Testis (tissue), 2 donors: ENCODE measurements at regions not wholly inside any gene's neighbourhood (a gene's known extent, or its start where the extent isn't known, plus 50 kb on each side); places are given as distances from the start of the nearest gene placed in this dataset.

Experiments
- DNase-seq: peaks from one replicate; pipeline ENCODE4 v3.0.0-alpha.2; 2019
- H3K27ac ChIP-seq, 2 donors: fragments of 200-600 bp; sonication (generic); one replicate each; pipeline ENCODE4 v1.5.1; 2019
- H3K27me3 ChIP-seq: fragments of 200-600 bp; sonication (generic); one replicate; pipeline ENCODE4 v1.5.1; 2019
- H3K36me3 ChIP-seq: fragments of 200-600 bp; sonication (generic); one replicate; pipeline ENCODE4 v1.5.1; 2017; ENCODE audit warnings: low read depth; ENCODE audit errors: missing control alignments
- H3K4me1 ChIP-seq: fragments of 200-600 bp; sonication (generic); one replicate; pipeline ENCODE4 v1.5.1; 2019
- H3K4me3 ChIP-seq, 2 donors: fragments of 200-600 bp; sonication (generic); one replicate each; pipeline ENCODE4 v1.5.1; 2017 to 2019
- H3K9me3 ChIP-seq: fragments of 200-600 bp; sonication (generic); one replicate; pipeline ENCODE4 v1.5.1; 2017
- POLR2A ChIP-seq: fragments of 450-650 bp; IDR thresholded peaks from one replicate; pipeline ENCODE4 v1.6.1; 2017; ENCODE audit warnings: antibody characterized with exemption, mild to moderate bottlenecking, moderate library complexity
- WGBS, 2 donors: methylation state at CpG; one replicate each; pipeline ENCODE4 v1.1.5; 2018; 5-methylcytosine and 5-hydroxymethylcytosine counted together
- intact Hi-C: fragments of 100-400 bp; cut with DNase I; formaldehyde crosslinking; loops from one replicate; pipeline ENCODE4 v1.15.1; 2023; ENCODE audit warnings: low total_unique reads
- TF ChIP-seq, protein P1 (sequence below), 3 experiments: fragments of 450-650 bp in 2 of 3; fragments of 200-600 bp in 1 of 3; sonication (generic) in 1 of 3; IDR thresholded peaks; one replicate each; pipeline ENCODE4 v1.5.1; 2016 to 2019; ENCODE audit warnings: antibody characterized with exemption in 3 of 3, mild to moderate bottlenecking in 2 of 3, moderate library complexity in 1 of 3

DNA sequence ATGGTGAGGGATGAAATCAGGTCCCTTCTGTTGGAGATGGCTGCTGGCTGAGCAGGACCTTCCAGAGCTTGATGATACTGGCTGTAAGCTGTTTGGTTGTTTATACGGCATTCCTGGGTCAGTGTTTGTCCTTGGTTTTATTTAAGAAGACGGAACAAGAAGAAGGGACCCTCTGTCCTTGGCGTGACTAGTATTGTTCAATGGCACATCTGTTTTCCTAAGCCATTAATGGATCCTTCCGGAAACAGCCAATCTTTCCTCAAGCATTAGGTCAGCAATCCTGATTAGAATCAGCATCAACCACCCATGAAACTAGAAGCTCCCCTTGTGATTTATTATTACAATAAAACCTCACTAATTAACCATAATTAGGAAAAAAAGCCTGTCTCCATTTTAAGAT lies 128.7 kb upstream of the KIAA1217 start:
- TF ChIP-seq, protein P1, sequence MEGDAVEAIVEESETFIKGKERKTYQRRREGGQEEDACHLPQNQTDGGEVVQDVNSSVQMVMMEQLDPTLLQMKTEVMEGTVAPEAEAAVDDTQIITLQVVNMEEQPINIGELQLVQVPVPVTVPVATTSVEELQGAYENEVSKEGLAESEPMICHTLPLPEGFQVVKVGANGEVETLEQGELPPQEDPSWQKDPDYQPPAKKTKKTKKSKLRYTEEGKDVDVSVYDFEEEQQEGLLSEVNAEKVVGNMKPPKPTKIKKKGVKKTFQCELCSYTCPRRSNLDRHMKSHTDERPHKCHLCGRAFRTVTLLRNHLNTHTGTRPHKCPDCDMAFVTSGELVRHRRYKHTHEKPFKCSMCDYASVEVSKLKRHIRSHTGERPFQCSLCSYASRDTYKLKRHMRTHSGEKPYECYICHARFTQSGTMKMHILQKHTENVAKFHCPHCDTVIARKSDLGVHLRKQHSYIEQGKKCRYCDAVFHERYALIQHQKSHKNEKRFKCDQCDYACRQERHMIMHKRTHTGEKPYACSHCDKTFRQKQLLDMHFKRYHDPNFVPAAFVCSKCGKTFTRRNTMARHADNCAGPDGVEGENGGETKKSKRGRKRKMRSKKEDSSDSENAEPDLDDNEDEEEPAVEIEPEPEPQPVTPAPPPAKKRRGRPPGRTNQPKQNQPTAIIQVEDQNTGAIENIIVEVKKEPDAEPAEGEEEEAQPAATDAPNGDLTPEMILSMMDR (IDR thresholded peaks at IDR 0.05): no peak
- TF ChIP-seq POLR2A: no peak
- no peaks in the 10 kb centered on the region for H3K27me3 ChIP-seq
- no peak overlapping the region for H3K27ac ChIP-seq
- H3K4me3 ChIP-seq: no peak overlapping the region
- intact Hi-C loops: no loop called here
- 50 to 54% methylated on average over 4 of the region's 4 CpGs for WGBS, 2 donors
- H3K4me1 ChIP-seq: no peaks in the 10 kb centered on the region
- H3K9me3 ChIP-seq: no peaks in the 10 kb centered on the region
- no peaks in the 10 kb centered on the region for H3K36me3 ChIP-seq
- no peak for DNase-seq

DNA sequence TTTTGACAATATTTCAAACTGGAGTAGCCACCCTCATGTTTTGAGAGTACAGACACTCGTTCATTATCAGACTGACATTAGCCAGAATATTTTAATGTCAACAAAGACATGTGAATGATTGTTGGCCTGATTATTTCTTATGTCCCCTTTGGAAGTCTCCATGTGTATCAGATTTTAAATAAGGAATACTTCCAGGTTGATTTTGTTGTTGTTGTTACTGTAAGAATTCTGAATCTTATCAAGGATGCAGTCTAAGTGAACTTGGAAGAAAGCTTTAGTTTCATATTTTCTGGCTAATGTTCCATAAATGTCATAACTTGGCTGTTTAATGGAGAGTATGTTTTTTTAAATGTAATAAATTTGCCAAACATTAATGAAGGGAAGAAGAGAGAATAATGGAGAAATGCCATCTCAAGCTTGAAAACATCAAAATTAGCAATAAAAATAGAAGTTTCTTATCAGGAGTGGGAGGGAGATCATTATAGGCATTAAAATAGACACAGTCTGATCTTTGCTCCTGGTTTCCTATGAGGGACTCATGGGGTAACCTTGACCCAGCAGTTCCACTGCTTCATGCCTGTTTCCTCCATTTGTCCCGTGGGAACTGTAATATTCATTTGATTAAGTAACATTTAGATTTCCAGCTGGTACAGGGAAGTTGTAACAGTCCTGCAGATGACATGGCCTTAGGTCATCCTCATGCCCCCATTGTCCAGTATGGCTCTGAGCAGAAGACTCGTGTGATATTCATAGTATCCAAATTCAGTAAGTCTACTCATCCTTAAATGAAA lies 122.4 kb upstream of the KIAA1217 start:
- peaks cover 10% of the 10 kb centered on the region for H3K4me1 ChIP-seq
- no peaks in the 10 kb centered on the region for H3K27me3 ChIP-seq
- intact Hi-C loops: no loop called here
- WGBS, 2 donors: 30 to 33% methylated on average over 3 of the region's 3 CpGs
- TF ChIP-seq, protein P1 (IDR thresholded peaks at IDR 0.05): no peak
- no peak for TF ChIP-seq POLR2A
- H3K4me3 ChIP-seq: no peak overlapping the region
- H3K9me3 ChIP-seq: no peaks in the 10 kb centered on the region
- no peaks in the 10 kb centered on the region for H3K36me3 ChIP-seq
- no peak for DNase-seq
- H3K27ac ChIP-seq: no peak overlapping the region

DNA sequence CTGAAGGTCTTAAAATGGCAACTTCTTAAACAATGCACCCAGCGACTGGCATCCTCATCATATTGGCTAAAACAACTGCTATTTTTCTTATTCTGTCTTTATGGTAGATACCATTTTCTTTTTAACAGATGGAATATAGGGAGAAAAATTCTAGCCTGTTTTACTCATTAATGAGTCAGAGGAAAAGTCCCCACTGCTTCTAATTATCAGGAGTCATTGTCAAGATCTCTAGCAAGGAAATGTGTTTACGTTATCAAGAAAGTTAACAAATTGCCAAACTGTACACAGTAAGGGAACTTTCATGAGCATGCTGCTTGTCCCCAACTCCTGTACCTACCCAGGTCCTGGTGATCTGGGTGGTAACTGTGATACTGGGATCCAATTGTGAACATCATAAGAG lies 117.7 kb upstream of the KIAA1217 start:
- no peaks in the 10 kb centered on the region for H3K36me3 ChIP-seq
- intact Hi-C loops: no loop called here
- no peaks in the 10 kb centered on the region for H3K27me3 ChIP-seq
- TF ChIP-seq POLR2A: no peak
- TF ChIP-seq, protein P1 (IDR thresholded peaks at IDR 0.05): no peak
- H3K9me3 ChIP-seq: no peaks in the 10 kb centered on the region
- H3K27ac ChIP-seq: no peak overlapping the region
- 72 to 75% methylated on average over 2 of the region's 2 CpGs for WGBS, 2 donors
- DNase-seq: no peak
- peaks cover 5% of the 10 kb centered on the region for H3K4me1 ChIP-seq
- no peak overlapping the region for H3K4me3 ChIP-seq

DNA sequence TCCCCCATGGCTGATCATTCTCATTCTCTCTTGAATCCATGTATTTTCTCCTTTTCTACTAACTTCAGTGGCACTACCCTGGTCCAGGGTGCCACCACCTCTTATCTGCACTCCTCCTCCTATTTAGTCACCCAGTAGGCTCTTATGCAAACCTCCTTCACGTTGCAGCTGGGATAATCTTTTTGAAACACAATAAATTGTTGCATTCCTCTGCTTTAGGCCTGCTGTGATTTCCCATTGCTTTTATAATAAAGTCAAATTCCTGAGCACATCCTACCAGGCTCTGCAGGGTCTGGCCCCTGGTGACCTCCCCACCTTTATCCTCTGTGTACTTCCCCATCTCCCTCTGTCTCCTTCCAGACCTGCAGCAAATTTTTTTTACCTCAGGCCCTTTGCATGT lies 112.7 kb upstream of the KIAA1217 start:
- Histone ChIP-seq H3K4me3 (no peak overlapping the region), H3K4me1 (peaks cover 6% of the 10 kb centered on the region), H3K9me3 (no peaks in the 10 kb centered on the region), H3K36me3 (no peaks in the 10 kb centered on the region), H3K27ac (no peak overlapping the region), H3K27me3 (no peaks in the 10 kb centered on the region)
- TF ChIP-seq POLR2A: no peak
- TF ChIP-seq, protein P1 (IDR thresholded peaks at IDR 0.05): no peak
- WGBS, 2 donors: 38 to 60% methylated on average over 1 of the region's 1 CpG
- DNase-seq: no peak
- intact Hi-C loops: no loop called here

DNA sequence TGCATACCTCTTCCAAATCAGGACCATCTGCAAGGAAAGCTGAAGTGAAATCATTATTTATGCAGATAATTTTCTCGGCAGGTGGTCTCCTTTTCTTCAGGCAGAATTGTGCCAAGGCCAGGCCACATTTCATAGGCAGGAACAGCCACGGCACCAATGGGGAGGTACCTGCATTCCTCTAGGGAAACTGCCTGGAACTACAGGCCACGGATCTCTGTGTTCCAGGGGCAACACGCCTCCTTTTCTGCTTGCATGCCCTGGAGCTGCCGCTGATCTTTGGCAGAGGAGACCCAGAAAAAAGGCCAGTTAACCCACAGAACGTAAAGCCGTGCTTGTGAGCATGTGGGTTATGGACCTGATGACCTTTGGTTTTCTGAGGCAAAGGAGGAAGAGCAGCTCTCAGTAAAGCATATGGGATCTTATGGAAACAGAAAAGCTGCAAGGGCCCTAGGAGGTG lies 111.2 kb upstream of the KIAA1217 start:
- no peaks in the 10 kb centered on the region for H3K36me3 ChIP-seq
- H3K4me1 ChIP-seq: peaks cover 6% of the 10 kb centered on the region
- intact Hi-C loops: no loop called here
- H3K27ac ChIP-seq: no peak overlapping the region
- peak; percentile 17 for DNase-seq
- H3K9me3 ChIP-seq: no peaks in the 10 kb centered on the region
- H3K27me3 ChIP-seq: no peaks in the 10 kb centered on the region
- WGBS, 2 donors: 38 to 52% methylated on average over 7 of the region's 7 CpGs
- no peak overlapping the region for H3K4me3 ChIP-seq
- TF ChIP-seq POLR2A: no peak
- TF ChIP-seq, protein P1 (IDR thresholded peaks at IDR 0.05): no peak
